ENCODE measurements at regions not wholly inside any gene's neighbourhood (a gene's known extent, or its start where the extent isn't known, plus 50 kb on each side); places are given as distances from the start of the nearest gene placed in this dataset.

- DNase-seq: no peak
These were observed 593.7 kb upstream of the KLF4 start for GRCh38 chr9:108083160-108083750.

GRCh38 chr9:108081112-108081511 is 591.5 kb upstream of the KLF4 start:
- no peak for DNase-seq

- DNase-seq: no peak
These were observed 590.7 kb upstream of the KLF4 start for GRCh38 chr9:108080285-108080684.

GRCh38 chr9:108078811-108079210 is 589.2 kb upstream of the KLF4 start:
- DNase-seq: no peak

GRCh38 chr9:108078375-108078774 is 588.8 kb upstream of the KLF4 start:
- no peak for DNase-seq

GRCh38 chr9:108077556-108077955 is 588.0 kb upstream of the KLF4 start:
- DNase-seq: no peak

- no peak for DNase-seq
These were observed 585.3 kb upstream of the KLF4 start for GRCh38 chr9:108074900-108075299.

GRCh38 chr9:108073823-108074222 is 584.3 kb upstream of the KLF4 start:
- no peak for DNase-seq

GRCh38 chr9:108072740-108073139 is 583.2 kb upstream of the KLF4 start:
- no peak for DNase-seq

- no peak for DNase-seq
These were observed 581.3 kb upstream of the KLF4 start for GRCh38 chr9:108070861-108071260.

GRCh38 chr9:108069991-108070390 is 580.4 kb upstream of the KLF4 start:
- no peak for DNase-seq

- DNase-seq: no peak
These were observed 573.1 kb upstream of the KLF4 start for GRCh38 chr9:108062680-108063079.

- no peak for DNase-seq
These were observed 570.6 kb upstream of the KLF4 start for GRCh38 chr9:108060175-108060574.

- no peak for DNase-seq
These were observed 568.7 kb upstream of the KLF4 start for GRCh38 chr9:108058135-108058814.

- no peak for DNase-seq
These were observed 568.0 kb upstream of the KLF4 start for GRCh38 chr9:108057421-108058134.

GRCh38 chr9:108056805-108057386 is 567.3 kb upstream of the KLF4 start:
- DNase-seq: no peak

- no peak for DNase-seq
These were observed 566.7 kb upstream of the KLF4 start for GRCh38 chr9:108056084-108056804.

GRCh38 chr9:108054131-108054630 is 564.6 kb upstream of the KLF4 start:
- DNase-seq: no peak

GRCh38 chr9:108053555-108054061 is 564.0 kb upstream of the KLF4 start:
- DNase-seq: no peak

GRCh38 chr9:108052431-108053080 is 563.0 kb upstream of the KLF4 start:
- DNase-seq: no peak

GRCh38 chr9:108050894-108051293 is 561.3 kb upstream of the KLF4 start:
- no peak for DNase-seq

All from DMS79 (cell line).